ENCODE measurements at regions not wholly inside any gene's neighbourhood (a gene's known extent, or its start where the extent isn't known, plus 50 kb on each side); places are given as distances from the start of the nearest gene placed in this dataset.

- H3K9me3 ChIP-seq (ENCODE audit: low read depth, low read length, poor library complexity, severe bottlenecking): peaks cover 25% of the 10 kb centered on the region
- ChIA-PET POLR2A (ENCODE audit: low non-redundant PET) (no interaction called here), CTCF (no interaction called here)
- no peak overlapping the region for H3K27ac ChIP-seq (ENCODE audit: low read depth, low read length, poor library complexity, severe bottlenecking)
- H3K4me3 ChIP-seq (ENCODE audit: low read depth, low read length, poor library complexity, severe bottlenecking): no peak overlapping the region
- H3K36me3 ChIP-seq (ENCODE audit: insufficient read depth, low read length, poor library complexity, severe bottlenecking): no peaks in the 10 kb centered on the region
- intact Hi-C loops (cut with micrococcal nuclease; ENCODE audit: unreplicated experiment): no loop called here
- DNase-seq (ENCODE audit: low spot score): no peak
- H3K27me3 ChIP-seq (replicated peaks; ENCODE audit: insufficient read depth, low read depth, low read length, poor library complexity): no peaks in the 10 kb centered on the region
- no peak for TF ChIP-seq CTCF (conservative IDR thresholded peaks at IDR 0.05; ENCODE audit: low read depth, low read length)
- no peak for TF ChIP-seq EZH2 (IDR thresholded peaks at IDR 0.05; ENCODE audit: borderline replicate concordance, low read depth, low read length, poor library complexity, severe bottlenecking)
- no TSS peak for BruUV-seq (replicated peaks)
- H3K4me1 ChIP-seq (ENCODE audit: insufficient read depth, low read length, poor library complexity, severe bottlenecking): no peaks in the 10 kb centered on the region
These were observed 1444.6 kb downstream of the SUCLG1 start for GRCh38 chr2:83014462-83014861.

- Histone ChIP-seq H3K4me1 (ENCODE audit: insufficient read depth, low read length, poor library complexity, severe bottlenecking) (no peaks in the 10 kb centered on the region), H3K27ac (ENCODE audit: low read depth, low read length, poor library complexity, severe bottlenecking) (no peak overlapping the region), H3K27me3 (replicated peaks; ENCODE audit: insufficient read depth, low read depth, low read length, poor library complexity) (no peaks in the 10 kb centered on the region), H3K9me3 (ENCODE audit: low read depth, low read length, poor library complexity, severe bottlenecking) (peaks cover 18% of the 10 kb centered on the region), H3K4me3 (ENCODE audit: low read depth, low read length, poor library complexity, severe bottlenecking) (no peak overlapping the region), H3K36me3 (ENCODE audit: insufficient read depth, low read length, poor library complexity, severe bottlenecking) (no peaks in the 10 kb centered on the region)
- POLR2A ChIA-PET (ENCODE audit: low non-redundant PET): no interaction called here
- TF ChIP-seq EZH2 (IDR thresholded peaks at IDR 0.05; ENCODE audit: borderline replicate concordance, low read depth, low read length, poor library complexity, severe bottlenecking) (no peak), CTCF (conservative IDR thresholded peaks at IDR 0.05; ENCODE audit: low read depth, low read length) (no peak)
- no TSS peak for BruUV-seq (replicated peaks)
- intact Hi-C loops (cut with micrococcal nuclease; ENCODE audit: unreplicated experiment): no loop called here
- no peak for DNase-seq (ENCODE audit: low spot score)
- CTCF ChIA-PET: no interaction called here
These were observed 1452.1 kb downstream of the SUCLG1 start for GRCh38 chr2:83006961-83007360.

GRCh38 chr2:83003555-83003954 lies 1455.5 kb downstream of the SUCLG1 start:
- Histone ChIP-seq H3K27ac (ENCODE audit: low read depth, low read length, poor library complexity, severe bottlenecking) (no peak overlapping the region), H3K9me3 (ENCODE audit: low read depth, low read length, poor library complexity, severe bottlenecking) (peaks cover 25% of the 10 kb centered on the region), H3K4me1 (ENCODE audit: insufficient read depth, low read length, poor library complexity, severe bottlenecking) (no peaks in the 10 kb centered on the region), H3K27me3 (replicated peaks; ENCODE audit: insufficient read depth, low read depth, low read length, poor library complexity) (no peaks in the 10 kb centered on the region), H3K36me3 (ENCODE audit: insufficient read depth, low read length, poor library complexity, severe bottlenecking) (no peaks in the 10 kb centered on the region), H3K4me3 (ENCODE audit: low read depth, low read length, poor library complexity, severe bottlenecking) (no peak overlapping the region)
- POLR2A ChIA-PET (ENCODE audit: low non-redundant PET): no interaction called here
- no TSS peak for BruUV-seq (replicated peaks)
- CTCF ChIA-PET: no interaction called here
- intact Hi-C loops (cut with micrococcal nuclease; ENCODE audit: unreplicated experiment): no loop called here
- TF ChIP-seq EZH2 (IDR thresholded peaks at IDR 0.05; ENCODE audit: borderline replicate concordance, low read depth, low read length, poor library complexity, severe bottlenecking) (no peak), CTCF (conservative IDR thresholded peaks at IDR 0.05; ENCODE audit: low read depth, low read length) (no peak)
- DNase-seq (ENCODE audit: low spot score): no peak

Data from A673 (cell line).